ENCODE measurements at regions not wholly inside any gene's neighbourhood (a gene's known extent, or its start where the extent isn't known, plus 50 kb on each side); places are given as distances from the start of the nearest gene placed in this dataset.

DNA sequence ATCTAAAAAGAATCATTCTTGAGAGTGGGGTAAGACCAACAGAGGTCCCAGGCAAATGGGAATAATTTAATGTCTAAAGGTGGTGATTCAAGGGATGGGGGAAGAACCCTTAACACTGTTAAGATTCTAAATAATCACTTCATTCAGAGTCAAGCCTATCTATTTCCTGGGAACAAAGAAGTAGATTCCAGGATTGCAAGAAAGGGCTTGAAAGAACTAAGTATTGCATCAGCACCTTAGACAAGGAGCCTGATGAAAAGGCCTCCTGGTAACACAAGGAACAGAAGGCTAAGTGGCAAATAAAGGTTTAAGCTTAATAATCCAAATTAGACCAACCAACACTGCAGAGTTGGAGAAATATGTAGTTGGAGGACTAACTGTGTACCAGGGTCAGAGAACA, 620.7 kb upstream of the BTBD3 start:
- TF ChIP-seq, protein P1, sequence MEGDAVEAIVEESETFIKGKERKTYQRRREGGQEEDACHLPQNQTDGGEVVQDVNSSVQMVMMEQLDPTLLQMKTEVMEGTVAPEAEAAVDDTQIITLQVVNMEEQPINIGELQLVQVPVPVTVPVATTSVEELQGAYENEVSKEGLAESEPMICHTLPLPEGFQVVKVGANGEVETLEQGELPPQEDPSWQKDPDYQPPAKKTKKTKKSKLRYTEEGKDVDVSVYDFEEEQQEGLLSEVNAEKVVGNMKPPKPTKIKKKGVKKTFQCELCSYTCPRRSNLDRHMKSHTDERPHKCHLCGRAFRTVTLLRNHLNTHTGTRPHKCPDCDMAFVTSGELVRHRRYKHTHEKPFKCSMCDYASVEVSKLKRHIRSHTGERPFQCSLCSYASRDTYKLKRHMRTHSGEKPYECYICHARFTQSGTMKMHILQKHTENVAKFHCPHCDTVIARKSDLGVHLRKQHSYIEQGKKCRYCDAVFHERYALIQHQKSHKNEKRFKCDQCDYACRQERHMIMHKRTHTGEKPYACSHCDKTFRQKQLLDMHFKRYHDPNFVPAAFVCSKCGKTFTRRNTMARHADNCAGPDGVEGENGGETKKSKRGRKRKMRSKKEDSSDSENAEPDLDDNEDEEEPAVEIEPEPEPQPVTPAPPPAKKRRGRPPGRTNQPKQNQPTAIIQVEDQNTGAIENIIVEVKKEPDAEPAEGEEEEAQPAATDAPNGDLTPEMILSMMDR (IDR thresholded peaks at IDR 0.05): no peak
- TF ChIP-seq REST (IDR thresholded peaks at IDR 0.05; ENCODE audit: insufficient read depth in 1 of 2, low read depth in 2 of 2, low read length in 1 of 2): no peak
- no peak for TF ChIP-seq POLR2AphosphoS5 (IDR thresholded peaks at IDR 0.05; ENCODE audit: low read depth, low read length)
- TF ChIP-seq SIN3A (IDR thresholded peaks at IDR 0.05; ENCODE audit: borderline replicate concordance, insufficient read depth, low read depth, low read length): no peak
- DNase-seq (ENCODE audit: low read depth, low spot score) (no peak), ATAC-seq (no peak)
- H3K27ac ChIP-seq (ENCODE audit: low read length): no peak overlapping the region
- H3K36me3 ChIP-seq (ENCODE audit: control insufficient read depth, insufficient read depth, low read length): no peaks in the 10 kb centered on the region
- no peaks in the 10 kb centered on the region for H3K4me1 ChIP-seq (ENCODE audit: control insufficient read depth, insufficient read depth, low read length)
- ChIA-PET POLR2A (no interaction called here), CTCF (no interaction called here)
- BruUV-seq (replicated peaks): no TSS peak
- no peaks in the 10 kb centered on the region for H3K9me3 ChIP-seq (ENCODE audit: control insufficient read depth, insufficient read depth, low read depth, low read length)
- no peaks in the 10 kb centered on the region for H3K27me3 ChIP-seq (ENCODE audit: control insufficient read depth, insufficient read depth, low read length)
- intact Hi-C loops (cut with micrococcal nuclease; ENCODE audit: unreplicated experiment) (no loop called here), in situ Hi-C loops (cut with HindIII; ENCODE audit: low pct_unique_long_range_greater_than_20kb, low sequenced_read_pairs) (no loop called here)
- H3K4me3 ChIP-seq (ENCODE audit: low read depth in 2 of 2, low read length in 2 of 2): no peak overlapping the region

DNA sequence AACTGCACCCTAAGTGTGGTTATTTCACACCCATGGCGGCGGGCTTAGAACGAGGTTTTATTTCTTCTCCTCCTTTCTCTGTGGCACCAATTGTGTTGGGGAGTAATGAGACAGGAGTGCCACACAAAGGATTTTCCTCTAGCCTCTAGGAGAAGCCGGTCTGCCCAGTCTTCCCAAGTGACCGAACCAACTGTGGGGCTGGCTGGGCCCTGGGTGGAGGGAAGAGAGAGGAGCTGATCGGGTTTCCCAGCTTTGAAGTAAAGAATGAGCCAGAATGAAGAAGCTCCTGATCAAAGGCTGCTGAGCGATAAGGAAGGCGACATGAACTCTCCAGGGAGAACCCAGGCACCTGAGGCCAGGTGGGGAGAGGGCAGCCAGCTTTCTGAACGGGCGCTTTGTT, 616.0 kb upstream of the BTBD3 start:
- in situ Hi-C loops (cut with HindIII; ENCODE audit: low pct_unique_long_range_greater_than_20kb, low sequenced_read_pairs): no loop called here
- intact Hi-C loops (cut with micrococcal nuclease; ENCODE audit: unreplicated experiment): no loop called here
- Histone ChIP-seq H3K9me3 (ENCODE audit: control insufficient read depth, insufficient read depth, low read depth, low read length) (no peaks in the 10 kb centered on the region), H3K27ac (ENCODE audit: low read length) (no peak overlapping the region), H3K36me3 (ENCODE audit: control insufficient read depth, insufficient read depth, low read length) (no peaks in the 10 kb centered on the region), H3K27me3 (ENCODE audit: control insufficient read depth, insufficient read depth, low read length) (no peaks in the 10 kb centered on the region), H3K4me1 (ENCODE audit: control insufficient read depth, insufficient read depth, low read length) (no peaks in the 10 kb centered on the region; the same call in 1 of the 2 replicates), H3K4me3 (ENCODE audit: low read depth in 2 of 2, low read length in 2 of 2) (no peak overlapping the region)
- ChIA-PET POLR2A (no interaction called here), CTCF (no interaction called here)
- DNase-seq (ENCODE audit: low read depth, low spot score) (no peak), ATAC-seq (no peak)
- BruUV-seq (replicated peaks): no TSS peak
- TF ChIP-seq SIN3A (IDR thresholded peaks at IDR 0.05; ENCODE audit: borderline replicate concordance, insufficient read depth, low read depth, low read length) (no peak), TCF7L2 (IDR thresholded peaks at IDR 0.05; ENCODE audit: low read depth, low read length) (no peak), REST (IDR thresholded peaks at IDR 0.05; ENCODE audit: insufficient read depth in 1 of 2, low read depth in 2 of 2, low read length in 1 of 2) (no peak), POLR2AphosphoS5 (IDR thresholded peaks at IDR 0.05; ENCODE audit: low read depth, low read length) (no peak)
- TF ChIP-seq, protein P1 (IDR thresholded peaks at IDR 0.05): no peak

Data from Panc1 (cell line).